GM23338 (cell line): ENCODE measurements at regions not wholly inside any gene's neighbourhood (a gene's known extent, or its start where the extent isn't known, plus 50 kb on each side); places are given as distances from the start of the nearest gene placed in this dataset.
A peak's percentile ranks its signal among the peaks of the same experiment; 100 is the strongest.
"Not testable (repeated sequence)": the region's sequence is repeated elsewhere in the genome, so short reads cannot be mapped to it uniquely, and the experiment has no call there.

ENCODE experiments used
- ATAC-seq: fragments of 200-7000 bp; cut with Tn5 transposase; 3 replicates; pipeline ENCODE4 v1.9.1; 2020
- DNase-seq: peaks from one replicate; pipeline ENCODE4 v3.0.0-alpha.2; 2015; ENCODE audit warnings: low spot score
- H2AFZ ChIP-seq: fragments of 200-600 bp; sonication (generic); 2 replicates; pipeline ENCODE4 v1.8.0; 2016; ENCODE audit warnings: antibody characterized with exemption, mild to moderate bottlenecking, moderate library complexity
- H3F3A ChIP-seq: fragments of 200-600 bp; sonication (generic); replicated peaks from 2 replicates; pipeline ENCODE4 v1.8.0; 2017; ENCODE audit warnings: antibody characterized with exemption, mixed run types, low read depth
- H3K27ac ChIP-seq: fragments of 200-600 bp; sonication (generic); 2 replicates; pipeline ENCODE4 v1.6.1; 2016; ENCODE audit warnings: low read depth
- H3K27me3 ChIP-seq: fragments of 200-600 bp; sonication (generic); 2 replicates; pipeline ENCODE4 v1.8.0; 2016; ENCODE audit warnings: mild to moderate bottlenecking, mixed run types, moderate library complexity; ENCODE audit not compliant: insufficient read depth
- H3K36me3 ChIP-seq: fragments of 200-600 bp; sonication (generic); 2 replicates; pipeline ENCODE4 v1.8.0; 2016; ENCODE audit warnings: mild to moderate bottlenecking; ENCODE audit not compliant: insufficient read depth
- H3K4me1 ChIP-seq: fragments of 200-600 bp; sonication (generic); 2 replicates; pipeline ENCODE4 v1.8.0; 2016; ENCODE audit warnings: mild to moderate bottlenecking, moderate library complexity; ENCODE audit not compliant: insufficient read depth
- H3K4me2 ChIP-seq: fragments of 200-600 bp; sonication (generic); 2 replicates; pipeline ENCODE4 v1.7.1; 2017; ENCODE audit warnings: mixed run types
- H3K4me3 ChIP-seq: fragments of 200-600 bp; sonication (generic); 2 replicates; pipeline ENCODE4 v1.6.1; 2016; ENCODE audit warnings: mixed run types
- H3K79me2 ChIP-seq: fragments of 200-600 bp; sonication (generic); replicated peaks from 2 replicates; pipeline ENCODE4 v1.8.0; 2017; ENCODE audit warnings: mild to moderate bottlenecking; ENCODE audit not compliant: insufficient read depth
- H3K9me2 ChIP-seq: fragments of 200-600 bp; sonication (generic); 2 replicates; pipeline ENCODE4 v1.8.0; 2017; ENCODE audit not compliant: insufficient read depth
- H4K20me1 ChIP-seq: fragments of 200-600 bp; sonication (generic); replicated peaks from 2 replicates; pipeline ENCODE4 v1.8.0; 2017; ENCODE audit warnings: mild to moderate bottlenecking; ENCODE audit not compliant: insufficient read depth
- H3K27ac Mint-ChIP-seq: 2 replicates; pipeline ENCODE4 v1.8.0; 2020; ENCODE audit warnings: inconsistent platforms, mild to moderate bottlenecking, moderate library complexity, mixed read lengths
- H3K27me3 Mint-ChIP-seq: 3 replicates; pipeline ENCODE4 v1.8.0; 2022; ENCODE audit warnings: low read depth, mild to moderate bottlenecking, moderate library complexity, mixed read lengths, inconsistent platforms; ENCODE audit not compliant: insufficient read depth, poor library complexity
- H3K36me3 Mint-ChIP-seq: 3 replicates; pipeline ENCODE4 v1.8.0; 2021; ENCODE audit warnings: low read depth, mild to moderate bottlenecking, inconsistent platforms, moderate library complexity, mixed read lengths
- H3K4me1 Mint-ChIP-seq: 3 replicates; pipeline ENCODE4 v1.8.0; 2020; ENCODE audit warnings: mild to moderate bottlenecking, inconsistent platforms, mixed read lengths
- H3K4me3 Mint-ChIP-seq: 3 replicates; pipeline ENCODE4 v1.8.0; 2021; ENCODE audit warnings: moderate library complexity, mild to moderate bottlenecking, inconsistent platforms, mixed read lengths
- H3K9me3 Mint-ChIP-seq: 3 replicates; pipeline ENCODE4 v1.8.0; 2020; ENCODE audit warnings: moderate library complexity, mild to moderate bottlenecking, inconsistent platforms, mixed read lengths
- NANOG ChIP-seq: IDR thresholded peaks from 2 replicates; pipeline ENCODE4 v1.6.1; 2016; ENCODE audit warnings: antibody characterized with exemption, borderline replicate concordance
- ZNF114 ChIP-seq: fragments of 250-450 bp; sonication (Bioruptor Pico); IDR thresholded peaks from 2 replicates; pipeline ENCODE4 v1.5.0; 2020; ENCODE audit warnings: mild to moderate bottlenecking, moderate library complexity
- TF ChIP-seq, protein P1 (sequence below): IDR thresholded peaks from one replicate; pipeline ENCODE4 v1.6.1; 2018; ENCODE audit warnings: antibody characterized with exemption; ENCODE audit not compliant: unreplicated experiment
- TF ChIP-seq, protein P2 (sequence below), 2 experiments: fragments of 200-600 bp in 1 of 2; sonication (generic) in 1 of 2; conservative IDR thresholded peaks; 2 replicates each; pipeline versions ENCODE4 v1.5.1 to v1.6.1; 2016 to 2017; ENCODE audit warnings: antibody characterized with exemption in 2 of 2, low read depth in 2 of 2, mild to moderate bottlenecking in 2 of 2, moderate library complexity in 1 of 2

DNA sequence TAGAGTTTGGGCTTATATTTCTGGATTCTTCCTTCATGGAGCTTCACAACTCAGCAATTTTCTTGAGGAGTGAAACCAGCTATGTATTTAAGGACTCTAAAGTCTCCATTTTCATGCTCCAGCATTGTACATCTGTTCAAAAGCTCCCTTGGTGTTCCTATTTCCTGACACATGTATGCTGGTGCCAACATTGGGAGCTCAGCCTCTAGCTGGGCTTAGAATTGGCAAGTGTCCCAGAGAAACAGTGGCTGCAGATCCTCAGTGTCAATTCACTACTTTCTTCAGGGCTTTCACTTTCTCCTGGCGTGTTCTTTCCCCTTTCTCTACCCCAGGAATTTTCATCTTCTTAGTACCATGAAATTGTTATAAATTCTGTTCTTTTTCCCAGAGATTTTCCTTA is 103.1 kb downstream of the ZNF467 start (continued):
- TF ChIP-seq, protein P1, sequence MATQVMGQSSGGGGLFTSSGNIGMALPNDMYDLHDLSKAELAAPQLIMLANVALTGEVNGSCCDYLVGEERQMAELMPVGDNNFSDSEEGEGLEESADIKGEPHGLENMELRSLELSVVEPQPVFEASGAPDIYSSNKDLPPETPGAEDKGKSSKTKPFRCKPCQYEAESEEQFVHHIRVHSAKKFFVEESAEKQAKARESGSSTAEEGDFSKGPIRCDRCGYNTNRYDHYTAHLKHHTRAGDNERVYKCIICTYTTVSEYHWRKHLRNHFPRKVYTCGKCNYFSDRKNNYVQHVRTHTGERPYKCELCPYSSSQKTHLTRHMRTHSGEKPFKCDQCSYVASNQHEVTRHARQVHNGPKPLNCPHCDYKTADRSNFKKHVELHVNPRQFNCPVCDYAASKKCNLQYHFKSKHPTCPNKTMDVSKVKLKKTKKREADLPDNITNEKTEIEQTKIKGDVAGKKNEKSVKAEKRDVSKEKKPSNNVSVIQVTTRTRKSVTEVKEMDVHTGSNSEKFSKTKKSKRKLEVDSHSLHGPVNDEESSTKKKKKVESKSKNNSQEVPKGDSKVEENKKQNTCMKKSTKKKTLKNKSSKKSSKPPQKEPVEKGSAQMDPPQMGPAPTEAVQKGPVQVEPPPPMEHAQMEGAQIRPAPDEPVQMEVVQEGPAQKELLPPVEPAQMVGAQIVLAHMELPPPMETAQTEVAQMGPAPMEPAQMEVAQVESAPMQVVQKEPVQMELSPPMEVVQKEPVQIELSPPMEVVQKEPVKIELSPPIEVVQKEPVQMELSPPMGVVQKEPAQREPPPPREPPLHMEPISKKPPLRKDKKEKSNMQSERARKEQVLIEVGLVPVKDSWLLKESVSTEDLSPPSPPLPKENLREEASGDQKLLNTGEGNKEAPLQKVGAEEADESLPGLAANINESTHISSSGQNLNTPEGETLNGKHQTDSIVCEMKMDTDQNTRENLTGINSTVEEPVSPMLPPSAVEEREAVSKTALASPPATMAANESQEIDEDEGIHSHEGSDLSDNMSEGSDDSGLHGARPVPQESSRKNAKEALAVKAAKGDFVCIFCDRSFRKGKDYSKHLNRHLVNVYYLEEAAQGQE: no peak

DNA sequence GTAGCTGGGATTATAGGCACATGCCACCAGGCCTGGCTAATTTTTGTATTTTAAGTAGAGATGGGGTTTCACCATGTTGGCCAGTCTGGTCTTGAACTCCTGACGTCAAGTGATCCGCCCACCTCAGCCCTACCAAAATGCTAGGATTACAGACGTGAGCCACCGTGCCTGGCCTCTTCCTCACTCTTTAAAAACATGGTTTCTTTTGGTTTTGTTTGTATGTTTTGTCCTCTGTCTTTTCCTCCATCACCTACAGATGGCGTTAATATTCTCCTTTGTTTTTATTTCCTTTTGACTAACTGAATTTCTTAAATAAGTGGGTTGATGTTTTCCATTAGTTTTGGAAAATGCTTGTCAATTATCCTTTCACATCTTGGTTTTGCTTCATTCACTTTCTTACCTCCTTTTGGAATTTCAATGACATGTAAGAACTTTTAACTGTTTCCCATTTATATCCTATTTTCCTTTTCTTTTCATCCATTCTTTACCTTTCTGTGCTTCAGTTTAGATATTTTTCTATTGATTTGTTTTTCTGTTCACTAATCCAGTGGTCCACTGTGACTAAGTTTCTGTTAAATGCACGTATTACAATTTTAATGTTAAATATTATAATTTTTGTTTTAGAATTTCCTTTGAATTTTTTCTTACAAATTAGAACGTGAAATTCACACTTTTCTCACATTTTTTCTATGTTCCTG is 104.1 kb downstream of the ZNF467 start:
- ATAC-seq: peak; percentile 28; the same call in 1 of the 3 replicates
- H3K4me3 Mint-ChIP-seq: no peak overlapping the region

GRCh38 chr7:149666360-149666945 is 106.9 kb downstream of the ZNF467 start:
- Histone ChIP-seq H3K27ac (no peak overlapping the region), H3K79me2 (no peaks in the 10 kb centered on the region), H3K36me3 (no peaks in the 10 kb centered on the region), H2AFZ (no peak overlapping the region), H3F3A (no peaks in the 10 kb centered on the region), H3K4me3 (no peak overlapping the region), H3K27me3 (no peaks in the 10 kb centered on the region), H3K4me1 (no peaks in the 10 kb centered on the region), H4K20me1 (no peaks in the 10 kb centered on the region), H3K9me2 (no peaks in the 10 kb centered on the region), H3K4me2 (no peak overlapping the region)
- H3K27ac Mint-ChIP-seq: no peak overlapping the region
- H3K9me3 Mint-ChIP-seq: no peaks in the 10 kb centered on the region; the same call in 1 of the 3 replicates
- peaks cover 6% of the 10 kb centered on the region for H3K27me3 Mint-ChIP-seq
- no peak for TF ChIP-seq ZNF114 (CRISPR knock-in tag)
- TF ChIP-seq, protein P1: no peak
- H3K4me3 Mint-ChIP-seq: no peak overlapping the region
- H3K4me1 Mint-ChIP-seq: peaks cover 11% of the 10 kb centered on the region
- DNase-seq (no peak), ATAC-seq (no peak)
- no peaks in the 10 kb centered on the region for H3K36me3 Mint-ChIP-seq

More for the DNA sequence above, 104.1 kb downstream of the ZNF467 start:
- Mint-ChIP-seq H3K4me1 (no peaks in the 10 kb centered on the region; the same call in 2 of the 3 replicates), H3K9me3 (no peaks in the 10 kb centered on the region; the same call in 2 of the 3 replicates), H3K27me3 (peaks cover 2% of the 10 kb centered on the region), H3K27ac (no peak overlapping the region), H3K36me3 (no peaks in the 10 kb centered on the region)
- H3K9me2 ChIP-seq: no peaks in the 10 kb centered on the region
- H3F3A ChIP-seq: no peaks in the 10 kb centered on the region
- H2AFZ ChIP-seq: no peak overlapping the region
- TF ChIP-seq, protein P2, sequence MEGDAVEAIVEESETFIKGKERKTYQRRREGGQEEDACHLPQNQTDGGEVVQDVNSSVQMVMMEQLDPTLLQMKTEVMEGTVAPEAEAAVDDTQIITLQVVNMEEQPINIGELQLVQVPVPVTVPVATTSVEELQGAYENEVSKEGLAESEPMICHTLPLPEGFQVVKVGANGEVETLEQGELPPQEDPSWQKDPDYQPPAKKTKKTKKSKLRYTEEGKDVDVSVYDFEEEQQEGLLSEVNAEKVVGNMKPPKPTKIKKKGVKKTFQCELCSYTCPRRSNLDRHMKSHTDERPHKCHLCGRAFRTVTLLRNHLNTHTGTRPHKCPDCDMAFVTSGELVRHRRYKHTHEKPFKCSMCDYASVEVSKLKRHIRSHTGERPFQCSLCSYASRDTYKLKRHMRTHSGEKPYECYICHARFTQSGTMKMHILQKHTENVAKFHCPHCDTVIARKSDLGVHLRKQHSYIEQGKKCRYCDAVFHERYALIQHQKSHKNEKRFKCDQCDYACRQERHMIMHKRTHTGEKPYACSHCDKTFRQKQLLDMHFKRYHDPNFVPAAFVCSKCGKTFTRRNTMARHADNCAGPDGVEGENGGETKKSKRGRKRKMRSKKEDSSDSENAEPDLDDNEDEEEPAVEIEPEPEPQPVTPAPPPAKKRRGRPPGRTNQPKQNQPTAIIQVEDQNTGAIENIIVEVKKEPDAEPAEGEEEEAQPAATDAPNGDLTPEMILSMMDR (conservative IDR thresholded peaks at IDR 0.05; ENCODE audit: low read depth in 2 of 2): peak; percentile 50 to 61
- TF ChIP-seq NANOG: no peak
- H3K27ac ChIP-seq: no peak overlapping the region
- H3K27me3 ChIP-seq: no peaks in the 10 kb centered on the region
- no peaks in the 10 kb centered on the region for H3K36me3 ChIP-seq
- DNase-seq: peak; percentile 60
- no peaks in the 10 kb centered on the region for H3K4me1 ChIP-seq
- no peak overlapping the region for H3K4me2 ChIP-seq
- no peaks in the 10 kb centered on the region for H4K20me1 ChIP-seq
- H3K4me3 ChIP-seq: no peak overlapping the region
- no peaks in the 10 kb centered on the region for H3K79me2 ChIP-seq

- not testable (repeated sequence) for H3K4me3 ChIP-seq, H3K36me3 ChIP-seq, H3K27ac ChIP-seq, H2AFZ ChIP-seq, H3K27me3 Mint-ChIP-seq, H3K27me3 ChIP-seq, H3K4me1 ChIP-seq, H3K4me2 ChIP-seq, H3K9me2 ChIP-seq, DNase-seq, H3K4me3 Mint-ChIP-seq, H3K9me3 Mint-ChIP-seq, H3K36me3 Mint-ChIP-seq, H3F3A ChIP-seq, H3K27ac Mint-ChIP-seq, H3K79me2 ChIP-seq, ATAC-seq, H4K20me1 ChIP-seq
- peaks cover 11% of the 10 kb centered on the region for H3K4me1 Mint-ChIP-seq
Measured at GRCh38 chr7:149665618-149666017, 107.8 kb downstream of the ZNF467 start.
